Lower leg skin (tissue), 3 donors: ENCODE measurements at regions not wholly inside any gene's neighbourhood (a gene's known extent, or its start where the extent isn't known, plus 50 kb on each side); places are given as distances from the start of the nearest gene placed in this dataset.

ENCODE experiments used
- POLR2A ChIP-seq, 2 donors: fragments of 450-650 bp; IDR thresholded peaks; one replicate each; pipeline ENCODE4 v1.6.1; 2016 to 2017; ENCODE audit warnings: antibody characterized with exemption in 2 of 2, mild to moderate bottlenecking in 1 of 2, moderate library complexity in 1 of 2
- TF ChIP-seq, protein P1 (sequence below), 3 donors: fragments of 450-650 bp; IDR thresholded peaks; one replicate each; pipeline ENCODE4 v1.5.1; 2016; ENCODE audit warnings: antibody characterized with exemption in 3 of 3, mild to moderate bottlenecking in 3 of 3, moderate library complexity in 2 of 3

DNA sequence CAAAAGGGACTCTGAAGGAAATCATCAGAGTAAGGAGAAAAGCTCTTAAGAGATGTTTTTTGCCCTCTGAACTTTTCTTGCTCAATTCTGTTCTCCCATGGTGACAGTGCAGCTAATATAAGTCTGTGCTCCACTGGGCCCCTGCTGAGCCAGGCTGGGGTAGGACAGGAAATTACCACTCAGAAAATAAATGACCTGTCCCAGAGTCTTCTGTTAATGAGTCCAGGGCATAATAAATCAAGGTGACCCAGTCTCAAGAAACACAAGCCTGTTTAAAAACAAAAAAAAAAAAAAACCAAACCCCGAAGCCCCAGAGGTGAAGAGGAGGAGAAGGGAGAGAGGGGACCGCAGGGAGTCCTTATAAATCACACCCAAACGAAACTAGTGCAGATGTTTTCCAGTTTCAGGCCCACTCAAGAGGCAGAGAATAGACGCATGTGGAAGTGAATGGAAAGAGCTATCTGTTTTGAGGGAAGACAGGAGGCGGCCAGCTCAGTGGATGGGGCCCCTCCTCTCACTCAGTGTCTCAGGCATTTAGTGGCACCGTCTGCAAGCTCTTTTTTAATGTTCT, 59.8 kb upstream of the BOC start:
- TF ChIP-seq, protein P1, sequence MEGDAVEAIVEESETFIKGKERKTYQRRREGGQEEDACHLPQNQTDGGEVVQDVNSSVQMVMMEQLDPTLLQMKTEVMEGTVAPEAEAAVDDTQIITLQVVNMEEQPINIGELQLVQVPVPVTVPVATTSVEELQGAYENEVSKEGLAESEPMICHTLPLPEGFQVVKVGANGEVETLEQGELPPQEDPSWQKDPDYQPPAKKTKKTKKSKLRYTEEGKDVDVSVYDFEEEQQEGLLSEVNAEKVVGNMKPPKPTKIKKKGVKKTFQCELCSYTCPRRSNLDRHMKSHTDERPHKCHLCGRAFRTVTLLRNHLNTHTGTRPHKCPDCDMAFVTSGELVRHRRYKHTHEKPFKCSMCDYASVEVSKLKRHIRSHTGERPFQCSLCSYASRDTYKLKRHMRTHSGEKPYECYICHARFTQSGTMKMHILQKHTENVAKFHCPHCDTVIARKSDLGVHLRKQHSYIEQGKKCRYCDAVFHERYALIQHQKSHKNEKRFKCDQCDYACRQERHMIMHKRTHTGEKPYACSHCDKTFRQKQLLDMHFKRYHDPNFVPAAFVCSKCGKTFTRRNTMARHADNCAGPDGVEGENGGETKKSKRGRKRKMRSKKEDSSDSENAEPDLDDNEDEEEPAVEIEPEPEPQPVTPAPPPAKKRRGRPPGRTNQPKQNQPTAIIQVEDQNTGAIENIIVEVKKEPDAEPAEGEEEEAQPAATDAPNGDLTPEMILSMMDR (IDR thresholded peaks at IDR 0.05), result no peak
- no peak for TF ChIP-seq POLR2A (IDR thresholded peaks at IDR 0.05)
